GM12872 (cell line): ENCODE measurements at regions not wholly inside any gene's neighbourhood (a gene's known extent, or its start where the extent isn't known, plus 50 kb on each side); places are given as distances from the start of the nearest gene placed in this dataset.

Source experiments
- TF ChIP-seq, protein P1 (sequence below): IDR thresholded peaks from 3 replicates; pipeline ENCODE4 v1.5.1; 2011; ENCODE audit warnings: low read depth, mild to moderate bottlenecking, low read length, moderate library complexity; ENCODE audit not compliant: insufficient read depth

DNA sequence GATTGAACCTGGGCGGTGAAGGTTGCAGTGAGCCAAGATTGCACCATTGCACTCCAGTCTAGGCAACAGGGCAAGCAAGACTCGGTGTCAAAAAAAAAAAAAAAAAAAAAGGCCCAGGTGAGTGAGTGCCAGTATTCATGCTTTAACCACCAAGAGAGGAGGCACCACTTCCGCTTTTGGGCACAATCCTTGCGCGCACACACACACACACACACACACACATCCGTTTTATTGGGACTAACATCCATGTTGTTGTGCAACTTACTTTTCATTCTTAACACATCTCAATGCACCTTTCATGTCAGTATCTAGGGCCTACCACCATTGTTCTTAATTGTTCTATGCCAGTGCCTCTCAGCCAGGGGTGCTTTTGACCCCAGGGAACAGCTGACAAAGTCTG, 263.0 kb downstream of the CDC5L start:
- TF ChIP-seq, protein P1, sequence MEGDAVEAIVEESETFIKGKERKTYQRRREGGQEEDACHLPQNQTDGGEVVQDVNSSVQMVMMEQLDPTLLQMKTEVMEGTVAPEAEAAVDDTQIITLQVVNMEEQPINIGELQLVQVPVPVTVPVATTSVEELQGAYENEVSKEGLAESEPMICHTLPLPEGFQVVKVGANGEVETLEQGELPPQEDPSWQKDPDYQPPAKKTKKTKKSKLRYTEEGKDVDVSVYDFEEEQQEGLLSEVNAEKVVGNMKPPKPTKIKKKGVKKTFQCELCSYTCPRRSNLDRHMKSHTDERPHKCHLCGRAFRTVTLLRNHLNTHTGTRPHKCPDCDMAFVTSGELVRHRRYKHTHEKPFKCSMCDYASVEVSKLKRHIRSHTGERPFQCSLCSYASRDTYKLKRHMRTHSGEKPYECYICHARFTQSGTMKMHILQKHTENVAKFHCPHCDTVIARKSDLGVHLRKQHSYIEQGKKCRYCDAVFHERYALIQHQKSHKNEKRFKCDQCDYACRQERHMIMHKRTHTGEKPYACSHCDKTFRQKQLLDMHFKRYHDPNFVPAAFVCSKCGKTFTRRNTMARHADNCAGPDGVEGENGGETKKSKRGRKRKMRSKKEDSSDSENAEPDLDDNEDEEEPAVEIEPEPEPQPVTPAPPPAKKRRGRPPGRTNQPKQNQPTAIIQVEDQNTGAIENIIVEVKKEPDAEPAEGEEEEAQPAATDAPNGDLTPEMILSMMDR: no peak

DNA sequence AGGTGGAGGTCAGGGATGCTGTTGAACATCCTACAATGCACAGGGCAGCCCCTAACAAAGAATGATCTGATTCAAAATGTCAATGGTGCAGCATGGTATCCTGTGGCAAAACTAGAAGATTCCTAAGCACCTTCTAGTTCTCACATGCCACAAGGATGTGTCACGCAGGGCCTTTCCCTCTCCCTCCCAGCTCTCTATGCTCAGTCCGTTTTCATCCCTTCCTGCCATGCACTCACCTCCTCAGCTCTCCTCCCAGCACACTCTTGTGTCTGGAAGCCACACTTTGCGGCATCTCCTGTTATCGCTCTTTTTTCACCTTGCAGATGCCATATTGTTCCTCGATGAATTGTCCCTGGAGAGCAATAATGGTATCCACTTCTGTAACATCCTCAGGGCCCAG, 263.4 kb downstream of the CDC5L start:
- TF ChIP-seq, protein P1: no peak

GRCh38 chr6:44651604-44652003, 264.1 kb downstream of the CDC5L start:
- TF ChIP-seq, protein P1: no peak

DNA sequence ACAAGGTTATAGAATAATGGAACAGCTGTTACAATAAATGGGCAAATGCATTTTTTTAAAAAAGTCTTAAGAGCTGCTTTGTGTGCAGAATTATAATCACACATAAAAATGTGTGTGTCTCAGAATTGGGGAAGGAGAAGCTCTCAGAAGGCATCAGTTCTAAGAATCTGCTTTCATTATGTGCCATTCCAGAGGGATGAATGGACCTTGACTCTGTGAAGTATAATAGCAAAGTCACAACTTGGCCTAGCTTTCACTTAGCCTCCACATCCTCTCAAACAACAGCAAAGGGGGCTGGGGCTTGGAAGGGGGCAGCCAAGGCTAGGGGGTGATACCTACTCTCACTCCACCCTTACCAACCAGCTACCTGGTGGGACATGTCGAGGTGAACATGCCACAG, 265.0 kb downstream of the CDC5L start:
- TF ChIP-seq, protein P1: no peak

DNA sequence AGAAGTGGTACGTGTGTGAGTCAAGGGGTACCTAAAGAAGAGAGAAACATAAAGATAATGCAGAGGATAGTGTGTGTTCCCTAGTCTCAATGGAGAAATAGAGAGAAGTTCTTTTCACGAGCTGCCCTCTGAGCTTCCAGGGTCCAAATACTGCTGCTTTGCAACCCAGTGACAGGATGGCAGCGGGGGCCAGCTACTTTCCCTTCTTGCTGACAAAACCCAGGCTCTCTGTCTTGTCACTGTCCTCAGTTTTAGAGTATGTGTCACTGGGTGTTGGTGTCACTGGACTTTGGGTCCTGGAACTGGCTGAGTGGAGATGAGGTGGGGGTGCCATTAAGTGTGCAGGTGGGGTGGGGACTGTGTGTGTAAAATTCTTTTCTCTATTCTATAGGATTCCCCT, 265.6 kb downstream of the CDC5L start:
- TF ChIP-seq, protein P1: no peak

- TF ChIP-seq, protein P1: no peak
Measured at GRCh38 chr6:44653761-44654218, 266.3 kb downstream of the CDC5L start.

DNA sequence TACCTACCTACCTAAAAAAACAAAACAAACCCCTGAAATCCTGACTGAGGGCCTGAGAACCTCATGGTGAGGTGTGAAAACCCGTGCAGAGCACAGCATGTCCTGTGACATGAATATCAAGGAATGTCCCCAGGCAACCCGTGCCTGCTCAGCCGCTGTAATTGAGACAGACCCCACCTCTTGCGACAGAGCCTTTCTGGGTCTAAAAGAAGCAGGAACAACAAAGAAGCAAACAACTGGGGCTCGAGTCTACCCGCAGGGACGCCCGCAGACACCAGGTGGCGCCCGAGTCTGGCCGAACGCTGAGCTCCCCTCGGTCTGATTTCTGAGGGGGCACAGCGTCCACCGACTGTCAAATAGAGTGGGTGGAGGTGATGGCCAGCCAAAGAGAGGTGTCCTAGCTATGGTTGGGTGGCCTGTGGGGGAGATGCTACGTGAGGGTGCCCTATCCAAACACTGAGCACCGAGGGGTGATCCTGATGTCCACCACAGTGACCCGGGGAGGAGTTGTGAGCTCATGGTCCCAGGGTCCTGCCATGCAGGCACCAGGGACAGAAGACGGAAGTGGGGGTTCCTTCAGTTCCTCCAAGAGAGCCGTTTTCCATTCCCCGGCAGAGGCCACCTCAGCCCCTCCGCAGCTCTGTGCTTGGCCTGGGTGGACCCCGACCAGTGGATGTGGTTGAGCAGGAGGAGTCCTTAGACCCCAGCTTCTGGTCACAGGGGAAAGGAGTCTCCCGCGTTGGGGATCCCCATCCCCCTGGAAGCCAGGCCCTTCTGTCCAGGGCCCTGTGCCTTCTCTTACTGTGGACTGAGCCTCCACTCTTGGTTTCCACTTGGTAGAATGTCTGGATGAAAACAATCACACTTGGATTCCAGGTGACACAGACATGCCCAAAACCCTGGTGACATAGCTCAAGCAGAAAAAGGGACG, 268.2 kb downstream of the CDC5L start:
- TF ChIP-seq, protein P1: peak; percentile 96
